LoVo (cell line): ENCODE measurements at regions not wholly inside any gene's neighbourhood (a gene's known extent, or its start where the extent isn't known, plus 50 kb on each side); places are given as distances from the start of the nearest gene placed in this dataset.

Source experiments
- DNase-seq: peaks from one replicate; pipeline ENCODE4 v3.0.0-alpha.2; 2016; ENCODE audit warnings: low spot score

DNA sequence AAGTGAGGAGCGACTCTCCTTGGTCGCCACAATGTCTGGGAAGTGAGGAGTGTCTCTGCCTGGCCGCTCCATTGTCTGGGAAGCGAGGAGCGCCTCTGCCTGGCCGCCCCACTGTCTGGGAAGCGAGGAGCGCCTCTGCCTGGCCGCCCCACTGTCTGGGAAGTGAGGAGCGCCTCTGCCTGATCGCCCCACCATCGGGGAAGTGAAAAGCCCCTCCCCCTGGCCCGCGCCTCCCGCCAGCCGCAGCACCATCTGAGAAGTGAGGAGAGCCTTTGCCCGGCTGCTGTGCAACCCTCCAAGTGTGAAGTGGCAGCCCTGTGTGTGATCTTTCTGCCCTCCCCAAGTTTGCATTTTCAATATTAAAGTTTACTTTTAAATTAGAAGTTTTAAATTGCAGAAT is 95.0 kb upstream of the PPP2R5A start:
- DNase-seq = no peak

DNA sequence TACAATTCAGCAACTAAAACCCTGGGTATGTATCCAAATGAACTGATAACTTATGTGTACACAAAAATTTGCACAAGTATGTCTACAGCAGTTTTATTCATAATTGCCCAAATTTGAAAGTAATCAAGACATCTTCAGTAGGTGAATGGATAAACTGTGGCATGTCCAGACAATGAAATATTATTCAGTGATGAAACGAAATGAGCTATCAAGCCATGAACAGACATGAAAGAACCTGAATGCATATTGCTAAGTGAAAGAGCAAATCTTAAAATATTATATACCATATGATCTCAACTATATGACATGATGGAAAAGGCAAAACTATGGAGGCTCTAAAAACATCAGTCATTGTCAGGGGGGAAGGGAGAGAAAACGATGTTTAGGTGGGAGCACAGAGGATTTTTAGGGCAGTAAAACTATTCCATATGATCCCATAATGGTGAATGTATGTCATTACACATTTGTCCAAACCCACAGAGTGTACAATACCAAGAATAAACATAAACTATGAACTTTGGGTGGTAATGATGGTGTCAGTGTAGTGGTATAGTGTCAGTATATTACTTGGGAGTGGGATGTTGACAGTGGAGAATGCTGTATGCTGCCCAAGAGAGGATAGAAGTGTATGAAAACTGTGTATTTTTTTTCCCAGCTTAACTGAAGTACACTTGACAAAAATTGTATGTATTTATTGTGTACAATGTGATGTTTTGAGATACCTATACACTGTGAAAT is 92.8 kb upstream of the PPP2R5A start:
- no peak for DNase-seq

DNA sequence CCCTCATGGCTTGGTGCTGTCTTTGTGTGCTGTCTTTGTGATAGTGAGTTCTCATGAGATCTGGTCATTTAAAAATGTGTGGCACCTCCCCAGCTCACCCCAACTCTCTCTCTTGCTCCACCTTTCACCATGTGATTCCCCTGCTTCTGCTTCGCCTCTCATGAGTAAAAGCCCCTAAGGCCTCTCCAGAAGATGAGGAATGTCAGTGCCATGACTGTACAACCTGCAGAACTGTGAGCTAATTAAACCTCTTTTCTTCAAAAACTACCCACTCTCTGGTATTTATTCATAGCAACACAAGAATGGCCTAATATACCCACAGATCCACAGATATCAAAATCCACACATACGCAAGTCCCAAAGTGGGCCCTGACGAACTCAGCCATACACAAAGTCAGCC is 88.9 kb upstream of the PPP2R5A start:
- DNase-seq = no peak

DNA sequence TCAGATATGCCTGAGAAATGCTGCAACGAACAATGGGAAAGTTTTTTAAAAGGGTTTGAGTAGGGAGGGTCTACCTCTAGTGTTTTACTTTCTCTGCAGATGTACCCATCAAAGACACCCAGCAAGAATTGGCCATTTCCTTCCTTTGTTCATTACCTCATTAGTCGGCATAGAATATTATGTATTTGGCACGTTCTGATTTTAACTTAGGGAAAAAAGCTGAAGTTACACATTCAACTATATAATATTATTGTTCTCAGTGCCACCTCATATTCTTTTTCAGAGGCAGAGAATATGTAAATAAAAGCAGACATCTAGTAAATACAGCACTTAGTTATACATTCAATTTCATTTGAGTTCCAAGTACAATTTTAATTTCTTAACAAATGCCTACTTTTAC is 83.7 kb upstream of the PPP2R5A start:
- DNase-seq = no peak

DNA sequence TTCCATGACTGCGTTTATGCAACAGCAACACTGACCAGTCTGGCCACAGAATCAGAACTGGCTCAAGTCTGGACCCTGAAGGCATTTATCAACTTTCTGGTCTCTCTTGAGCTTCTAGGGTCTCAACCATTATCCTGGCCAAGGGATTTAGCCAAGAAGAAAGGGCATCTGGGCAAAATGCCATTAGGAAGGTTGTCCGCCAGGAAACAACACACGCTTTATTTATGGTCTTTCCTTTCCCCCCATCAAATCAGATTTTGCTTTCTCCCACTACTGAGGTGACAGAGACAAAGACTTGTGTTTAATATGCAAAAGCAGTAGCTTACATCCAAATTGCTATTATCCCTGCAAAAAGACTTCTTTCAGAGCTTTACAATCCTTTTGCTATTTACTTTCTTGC is 81.6 kb upstream of the PPP2R5A start:
- DNase-seq = no peak

DNA sequence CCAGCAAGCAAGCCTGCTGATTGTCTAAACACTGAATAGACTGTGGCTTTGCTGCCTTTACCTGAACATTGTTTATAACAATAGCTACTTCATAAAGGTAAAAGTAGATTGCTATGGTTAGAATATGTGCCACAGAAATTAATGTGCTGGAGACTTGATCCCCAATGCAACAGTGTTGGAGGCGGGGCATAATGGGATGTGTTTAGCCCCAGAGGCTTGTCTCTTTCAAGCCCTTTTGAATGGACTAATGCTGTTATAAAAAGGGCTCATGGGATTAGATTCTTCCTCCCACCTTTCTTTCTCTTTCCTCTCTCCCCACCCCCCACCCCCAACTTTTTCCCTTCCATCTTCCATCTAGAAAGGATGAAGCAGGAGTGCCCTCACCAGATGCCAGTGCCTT is 80.2 kb upstream of the PPP2R5A start:
- DNase-seq = no peak

DNA sequence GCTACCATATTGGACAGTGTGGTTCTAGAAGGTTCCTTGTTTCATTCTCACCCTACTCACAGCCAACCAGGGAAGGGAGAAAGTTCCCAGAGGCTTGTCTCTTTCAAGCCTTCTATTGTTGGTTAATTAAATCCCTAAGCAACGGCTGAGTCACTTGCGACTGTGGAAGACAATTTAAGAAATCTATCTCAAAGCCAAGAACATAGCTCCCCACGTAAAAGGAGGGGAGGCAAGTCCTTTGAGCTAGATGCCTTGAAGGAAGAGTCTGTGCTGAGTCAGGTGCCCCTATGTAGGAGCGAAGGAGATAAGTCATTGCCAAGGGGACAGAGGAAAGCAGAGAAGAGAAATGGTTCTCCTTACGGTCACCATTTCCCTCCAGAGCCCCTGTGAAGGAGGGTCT is 79.4 kb upstream of the PPP2R5A start:
- no peak for DNase-seq

DNA sequence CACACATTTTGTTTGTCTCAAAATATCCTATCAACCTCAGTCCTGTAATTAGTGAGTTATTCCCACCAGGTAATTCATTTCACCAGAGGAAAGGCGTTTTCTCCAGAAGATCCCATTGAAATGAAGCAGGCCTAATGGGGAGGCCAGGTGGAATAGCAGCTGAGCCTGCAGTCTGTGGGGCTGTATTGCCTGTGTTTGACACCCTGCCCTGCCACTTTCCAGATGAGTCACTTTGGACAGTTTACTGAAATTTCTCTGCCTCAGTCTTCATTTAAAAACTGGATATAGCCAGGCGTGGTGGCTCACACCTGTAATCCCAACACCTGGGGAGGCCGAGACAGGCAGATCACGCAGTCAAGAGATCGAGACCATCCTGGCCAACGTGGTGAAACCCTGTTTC is 78.1 kb upstream of the PPP2R5A start:
- no peak for DNase-seq

DNA sequence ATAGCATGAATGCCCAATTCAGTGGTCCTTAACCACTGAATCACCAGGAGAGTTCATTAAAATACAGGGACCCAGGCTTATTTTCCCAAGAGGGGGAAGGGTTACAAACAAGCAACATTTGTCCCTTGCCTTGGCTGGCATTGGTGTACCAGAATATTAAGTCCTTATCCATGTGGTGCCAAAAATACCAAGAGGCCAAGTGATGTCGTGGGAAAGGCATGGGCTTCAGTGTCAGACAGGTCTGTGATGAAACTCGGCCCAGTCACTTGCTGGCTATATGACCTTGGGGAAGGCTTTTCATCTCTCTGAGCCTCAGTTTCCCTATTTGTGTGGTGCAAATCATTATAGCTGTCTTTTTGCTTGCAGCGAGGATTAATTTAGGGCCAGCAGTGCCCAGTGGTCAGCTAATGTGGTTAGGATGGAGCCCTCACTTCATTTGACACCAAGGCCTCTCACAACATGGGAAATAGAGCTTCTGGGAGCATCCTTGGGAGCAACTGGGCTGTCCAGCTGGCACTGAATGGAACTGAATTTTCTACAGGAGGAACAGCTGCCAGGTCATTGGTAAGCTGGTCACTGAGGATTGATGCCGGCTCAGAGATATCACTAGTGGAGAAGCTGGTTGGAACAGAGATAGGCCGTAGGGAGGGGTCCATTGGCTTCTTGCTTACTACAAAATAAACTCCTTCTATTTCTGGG is 77.2 kb upstream of the PPP2R5A start:
- no peak for DNase-seq

DNA sequence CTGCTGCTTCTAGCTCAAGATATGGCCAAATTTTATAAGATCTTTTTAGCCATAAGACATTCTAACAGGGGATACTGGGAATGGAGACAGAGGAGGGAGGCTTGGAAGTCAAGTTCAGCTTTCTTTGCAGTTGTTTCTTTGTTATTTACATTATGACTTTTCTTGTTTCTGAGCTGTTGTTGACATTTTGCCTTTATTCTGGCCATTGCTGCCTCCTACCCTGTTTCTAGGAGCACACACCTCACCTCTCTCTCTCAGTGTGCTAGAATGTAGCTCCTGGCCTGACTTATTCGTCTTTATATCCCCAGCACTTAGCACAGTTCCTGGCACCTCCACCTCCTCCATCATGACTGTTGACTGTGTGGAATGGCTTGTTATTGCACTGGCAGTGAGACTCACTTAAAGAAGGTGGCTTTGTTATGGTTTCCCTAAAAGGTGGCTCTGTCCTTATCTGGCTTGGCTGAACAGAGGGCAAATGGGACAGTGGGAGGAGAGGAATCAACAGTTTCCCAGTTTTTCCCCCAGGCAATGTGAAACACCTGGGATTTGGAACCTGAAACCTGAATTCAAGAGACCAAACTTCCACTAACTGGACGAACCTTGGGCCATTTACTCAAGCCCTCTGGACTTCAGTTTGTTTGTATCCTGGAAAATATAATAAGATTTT is 76.1 kb upstream of the PPP2R5A start:
- DNase-seq = no peak

DNA sequence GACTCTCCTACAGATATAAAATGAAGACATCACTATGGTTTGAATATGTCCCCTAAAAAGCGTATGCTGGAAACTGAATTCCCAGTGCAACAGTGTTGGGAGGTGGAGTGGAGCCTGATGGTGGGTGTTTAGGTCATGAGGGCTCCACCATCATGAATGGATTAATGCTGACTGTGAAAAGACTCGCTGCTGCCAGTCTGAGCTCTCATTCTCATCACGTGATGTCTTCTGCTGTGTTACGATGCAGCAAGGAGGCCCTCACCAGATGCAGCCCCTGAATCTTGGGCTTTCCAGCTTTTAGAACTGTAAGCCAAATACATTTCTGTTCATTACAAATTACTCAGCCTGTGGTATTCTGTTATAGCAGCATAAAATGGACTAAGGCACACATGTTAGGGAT is 73.8 kb upstream of the PPP2R5A start:
- DNase-seq = no peak

DNA sequence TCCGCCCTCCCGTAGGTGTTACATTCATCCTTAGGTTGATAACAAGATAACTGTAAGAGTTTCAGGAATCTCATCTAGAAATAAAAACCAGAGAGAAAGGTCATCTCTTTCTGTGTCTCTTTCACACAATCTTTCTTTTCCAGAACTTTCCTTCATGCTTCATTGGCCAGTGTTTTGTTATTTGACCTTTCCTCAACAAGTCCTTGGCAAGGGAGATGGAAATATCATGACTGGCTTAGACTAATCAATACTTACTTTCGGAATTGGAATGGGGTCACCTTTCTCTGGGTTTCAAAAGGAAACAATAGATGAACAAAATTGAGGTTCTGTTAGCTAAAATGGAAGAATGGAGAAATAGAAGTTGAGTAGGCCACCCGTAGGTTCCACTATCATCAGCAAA is 72.9 kb upstream of the PPP2R5A start:
- no peak for DNase-seq

DNA sequence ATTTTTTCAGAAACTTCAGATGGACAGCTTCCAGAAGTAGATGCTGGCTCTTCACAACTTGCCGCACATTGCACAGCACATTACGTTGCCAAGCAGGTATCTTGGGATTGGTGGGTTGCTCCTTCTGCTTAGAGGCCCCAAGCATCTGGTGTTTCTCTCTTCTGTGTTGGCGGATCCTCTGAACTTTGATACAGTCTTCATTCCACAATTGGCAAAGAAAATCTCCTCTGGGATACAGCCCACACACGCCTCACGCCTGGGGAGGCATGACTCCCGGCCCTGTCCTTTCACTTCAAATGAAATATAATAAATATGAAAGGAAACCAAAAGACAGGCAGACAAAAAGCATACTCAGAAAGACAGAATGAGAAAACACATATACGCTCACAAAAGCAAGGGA is 72.3 kb upstream of the PPP2R5A start:
- no peak for DNase-seq

DNA sequence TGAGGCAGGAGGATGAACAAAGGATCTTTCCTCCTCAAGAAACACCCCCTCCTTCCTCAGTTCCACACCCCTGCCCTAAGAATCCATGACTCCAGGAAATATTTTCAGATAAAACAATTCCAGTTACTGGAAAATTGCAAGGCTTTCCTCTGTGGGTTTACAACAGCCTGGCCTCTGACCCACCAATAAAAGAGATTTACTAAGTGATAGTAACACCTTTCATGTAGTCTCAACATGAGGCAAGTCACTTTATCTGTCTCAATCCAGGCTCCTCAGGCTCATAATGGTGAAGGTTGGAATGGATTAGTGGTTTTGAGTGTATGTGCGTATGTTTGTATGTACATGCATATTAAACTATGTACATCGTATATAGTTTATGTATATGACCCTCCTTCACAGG is 71.4 kb upstream of the PPP2R5A start:
- peak; percentile 32 for DNase-seq

DNA sequence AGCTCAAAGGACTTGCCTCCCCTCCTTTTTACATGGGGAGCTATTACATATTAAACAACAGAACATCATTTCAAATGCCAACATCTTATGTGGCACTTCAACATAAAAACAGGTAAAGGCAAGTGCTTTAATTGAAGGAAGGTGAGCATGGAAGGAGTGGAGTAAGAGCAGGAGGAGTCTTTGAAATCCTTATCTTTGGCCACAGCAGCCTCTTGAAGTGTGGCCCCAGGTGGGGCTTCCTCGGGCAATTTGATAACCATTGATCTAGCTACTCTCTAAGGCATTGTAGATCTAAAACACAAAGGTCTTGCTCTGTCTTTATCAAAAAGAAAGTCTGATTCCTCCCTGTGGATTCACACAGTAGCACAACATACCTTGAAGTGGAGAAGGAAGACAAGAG is 70.9 kb upstream of the PPP2R5A start:
- no peak for DNase-seq

DNA sequence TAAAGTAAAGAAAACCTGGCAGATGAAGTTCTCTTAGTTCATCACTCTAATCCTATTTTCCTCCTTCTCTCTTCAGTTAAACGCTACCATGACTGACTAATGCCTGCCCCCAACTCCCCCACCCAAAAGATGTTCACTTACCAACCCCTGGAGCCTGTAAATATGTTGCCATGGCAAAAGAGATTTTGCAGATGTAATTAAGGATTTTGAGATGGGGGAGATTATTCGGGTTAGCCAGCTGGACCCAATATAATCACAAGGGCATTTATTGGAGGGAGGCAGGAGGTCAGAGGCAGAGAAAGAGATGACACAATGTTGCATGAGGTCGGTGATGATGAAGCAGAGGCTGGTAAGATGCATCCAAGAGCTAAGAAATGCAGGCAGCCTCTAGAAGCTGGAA is 69.3 kb upstream of the PPP2R5A start:
- no peak for DNase-seq

DNA sequence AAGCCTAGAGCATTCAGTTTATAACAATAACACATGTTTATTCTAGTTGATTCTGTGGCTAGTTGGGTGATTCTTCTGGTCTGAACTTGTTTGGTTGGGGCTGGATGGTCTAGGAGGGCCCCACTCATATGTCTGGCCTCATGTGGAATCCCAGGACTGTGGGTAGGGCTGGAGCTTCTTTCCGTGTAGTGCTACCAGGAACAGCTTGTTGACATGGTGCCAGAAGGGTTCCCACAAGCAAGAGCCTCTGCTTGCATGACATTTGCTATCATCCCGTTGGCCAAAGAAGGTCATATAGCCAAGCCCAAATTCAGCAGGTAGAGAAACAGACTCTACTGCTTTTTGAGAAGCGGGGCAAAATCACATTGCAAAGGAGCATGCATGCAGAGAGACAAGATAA is 67.6 kb upstream of the PPP2R5A start:
- DNase-seq = no peak

DNA sequence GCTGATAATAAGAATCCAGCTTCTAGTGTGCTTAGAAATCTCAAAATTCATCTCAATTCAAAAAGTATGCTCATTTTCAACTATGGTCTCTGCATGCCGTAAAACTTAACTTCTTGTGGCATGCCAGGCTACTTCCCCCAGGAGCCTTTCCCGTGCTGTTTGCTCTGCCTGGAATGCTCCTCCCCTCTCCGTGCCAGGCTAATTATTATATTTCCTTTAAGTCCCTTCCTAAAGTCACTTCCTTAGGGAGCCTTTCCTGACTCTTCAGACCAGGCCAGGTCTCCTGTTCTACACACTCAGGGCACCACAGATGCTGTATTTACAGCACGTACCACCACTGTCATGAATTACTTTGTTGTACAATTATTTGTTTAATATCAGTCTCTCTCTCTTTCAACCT is 67.1 kb upstream of the PPP2R5A start:
- no peak for DNase-seq

DNA sequence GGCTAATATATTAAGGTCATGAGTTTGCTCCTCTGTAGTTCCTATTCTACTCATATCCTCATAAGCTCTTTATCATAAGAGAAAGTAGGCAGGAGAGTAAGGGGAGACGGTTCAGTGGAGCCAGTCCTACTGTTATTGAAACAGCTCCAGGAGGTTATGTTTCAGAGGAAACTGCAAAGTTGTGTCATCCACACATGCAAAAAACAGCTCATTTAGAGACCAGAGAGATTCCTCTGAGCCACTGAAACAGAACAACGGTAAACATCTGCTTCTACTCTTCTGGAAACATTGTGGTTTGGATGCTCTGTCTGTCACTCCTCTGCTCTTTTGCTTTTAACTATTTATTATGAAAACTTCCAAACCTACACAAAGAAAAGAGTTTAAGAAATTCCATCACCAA is 66.3 kb upstream of the PPP2R5A start:
- DNase-seq = no peak

DNA sequence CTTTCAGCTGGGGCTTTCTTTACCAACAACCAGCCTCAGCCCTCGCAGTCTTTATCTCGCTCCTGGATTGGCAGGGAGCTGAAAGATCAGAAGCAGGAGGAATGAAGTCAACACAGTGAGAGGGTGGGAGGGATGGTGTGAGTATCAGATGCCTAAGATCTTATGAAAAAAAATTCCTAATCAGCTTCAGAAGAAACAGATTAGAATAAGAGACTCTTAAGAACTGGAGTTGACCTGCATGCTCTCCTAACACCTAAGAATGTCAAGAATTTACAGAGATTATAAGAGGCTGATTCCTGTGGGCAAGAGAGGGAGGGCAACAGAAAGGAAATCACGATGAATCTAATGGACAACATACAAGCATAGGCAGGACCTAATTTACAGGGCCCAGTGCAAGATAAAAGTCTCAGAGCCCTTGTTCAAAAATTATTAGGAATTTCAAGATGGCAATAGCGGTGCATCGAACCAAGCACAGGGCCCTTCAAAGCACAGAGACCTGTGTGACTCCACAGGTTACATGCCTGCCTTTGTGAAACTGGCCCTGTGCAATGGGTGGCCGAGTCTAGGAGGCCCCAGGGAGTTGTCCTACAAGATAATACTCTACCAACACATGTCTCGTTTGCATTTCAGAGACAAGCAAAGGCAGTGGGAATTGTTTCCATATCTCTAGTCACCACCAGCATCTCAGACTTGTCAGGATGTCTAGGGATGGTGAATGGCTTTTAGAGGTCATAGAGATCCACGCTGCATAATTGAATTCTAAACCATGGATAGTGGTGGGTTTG is 65.3 kb upstream of the PPP2R5A start:
- DNase-seq = peak; percentile 16

DNA sequence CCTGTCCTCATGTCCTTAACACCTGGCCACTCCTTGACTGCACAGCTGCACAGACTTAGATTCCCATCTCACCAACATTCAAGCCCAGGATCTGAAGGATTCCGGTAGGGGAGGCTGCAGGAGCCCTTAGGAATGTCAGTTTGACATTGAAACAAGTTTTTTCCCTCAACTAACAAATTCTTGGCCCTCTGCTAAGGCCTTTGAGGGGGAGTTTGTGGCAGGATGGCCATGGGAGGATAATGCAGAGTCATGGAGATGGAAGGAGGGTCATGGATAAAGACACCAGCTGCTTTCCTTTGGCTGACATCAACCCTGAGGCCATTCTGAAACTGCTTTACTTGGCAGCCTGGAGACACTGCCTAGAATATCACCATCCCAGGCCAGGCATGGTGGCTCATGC is 63.4 kb upstream of the PPP2R5A start:
- DNase-seq = no peak

DNA sequence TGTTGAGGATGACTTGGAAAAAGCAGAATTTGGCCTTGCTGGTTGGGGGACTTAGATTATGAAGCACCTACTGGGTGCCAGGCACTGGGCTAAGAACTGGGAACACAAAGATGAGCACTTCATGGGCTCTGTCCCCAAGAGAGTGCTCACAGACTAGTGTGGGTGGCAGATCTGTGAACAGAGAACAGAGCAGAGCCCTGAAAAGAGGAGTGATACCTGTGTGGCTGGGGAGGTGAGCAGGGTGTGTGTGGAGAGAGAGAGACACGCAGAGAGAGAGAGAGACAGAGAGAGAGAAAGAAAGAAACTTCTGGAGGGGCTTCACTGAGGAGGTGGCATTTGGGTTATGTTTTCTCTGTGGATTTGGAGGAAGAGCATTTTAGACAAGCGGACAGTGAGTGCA is 61.1 kb upstream of the PPP2R5A start:
- DNase-seq = no peak

DNA sequence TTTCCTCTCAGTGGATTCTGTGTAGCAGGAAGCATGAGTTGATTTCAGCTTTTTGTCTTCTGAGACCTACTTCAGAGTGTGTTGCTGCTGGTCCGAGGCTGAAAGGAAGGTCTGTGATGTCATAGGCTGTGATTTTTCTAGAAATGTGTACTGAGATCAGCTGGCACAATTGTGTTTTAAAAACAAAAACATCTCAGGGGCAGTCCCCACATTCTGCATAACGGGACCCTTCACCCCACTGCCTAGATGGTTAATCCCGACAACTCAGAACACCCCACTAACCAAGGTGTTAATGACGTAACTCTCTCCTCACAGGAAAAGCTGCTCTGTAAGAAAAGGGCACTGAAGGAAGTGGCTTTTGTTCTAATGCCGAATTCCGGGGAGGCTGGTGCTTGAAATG is 59.8 kb upstream of the PPP2R5A start:
- DNase-seq = no peak
